Naive thymus-derived CD4-positive, alpha-beta T cell (primary cell): ENCODE measurements at regions not wholly inside any gene's neighbourhood (a gene's known extent, or its start where the extent isn't known, plus 50 kb on each side); places are given as distances from the start of the nearest gene placed in this dataset.

Experiments used
- ATAC-seq: fragments of 150-1000 bp; cut with Tn5 transposase; 2 replicates; pipeline ENCODE4 v1.10.0; 2021; ENCODE audit warnings: mild to moderate bottlenecking, moderate library complexity
- CTCF ChIA-PET: fragments of 350-600 bp; sonication (Branson Sonifier 250); formaldehyde crosslinking; loops from one replicate; lab custom pipeline; 2021; ENCODE audit warnings: antibody characterized with exemption; lab: Charles Lee
- POLR2A ChIA-PET: fragments of 350-600 bp; sonication (Branson Sonifier 250); formaldehyde crosslinking; loops from one replicate; lab custom pipeline; 2021; ENCODE audit warnings: antibody characterized with exemption, inconsistent platforms; lab: Charles Lee
- DNase-seq, 9 donors: peaks; one replicate each; pipeline versions ENCODE4 v3.0.0 to v3.0.0-alpha.2; 2020 to 2022; ENCODE audit warnings: mixed read lengths in 1 of 9
- H3K27ac ChIP-seq: one replicate; pipeline ENCODE4 v1.7.0; 2013; ENCODE audit warnings: mild to moderate bottlenecking, low read depth, low read length, moderate library complexity
- H3K27me3 ChIP-seq, 2 donors: one replicate each; pipeline ENCODE4 v1.7.0; 2013; ENCODE audit warnings: low read length in 2 of 2, mild to moderate bottlenecking in 2 of 2, moderate library complexity in 2 of 2; ENCODE audit not compliant: control insufficient read depth in 2 of 2, insufficient read depth in 2 of 2
- H3K36me3 ChIP-seq, 3 experiments: 1 replicate in 2 of 3; 2 replicates in 1 of 3; pipeline ENCODE4 v1.7.0; 2013; ENCODE audit warnings: low read length in 3 of 3, mild to moderate bottlenecking in 3 of 3, moderate library complexity in 1 of 3; ENCODE audit not compliant: insufficient read depth in 3 of 3, control insufficient read depth in 2 of 3
- H3K4me1 ChIP-seq, 2 donors: one replicate each; pipeline ENCODE4 v1.7.0; 2013; ENCODE audit warnings: low read length in 2 of 2, mild to moderate bottlenecking in 2 of 2, moderate library complexity in 1 of 2; ENCODE audit not compliant: control insufficient read depth in 2 of 2, insufficient read depth in 2 of 2
- H3K4me3 ChIP-seq: 2 replicates; pipeline ENCODE4 v1.7.0; 2013; ENCODE audit warnings: mild to moderate bottlenecking, low read length
- H3K9me3 ChIP-seq, 3 experiments: 1 replicate in 2 of 3; 2 replicates in 1 of 3; pipeline ENCODE4 v1.7.0; 2013; ENCODE audit warnings: low read length in 3 of 3; ENCODE audit not compliant: control insufficient read depth in 2 of 3
- H3K27ac Mint-ChIP-seq, 9 donors: one replicate each; pipeline ENCODE4 v1.8.0; 2020 to 2022; ENCODE audit warnings: mixed read lengths in 9 of 9, mild to moderate bottlenecking in 8 of 9, moderate library complexity in 5 of 9, inconsistent platforms in 2 of 9
- H3K27me3 Mint-ChIP-seq, 5 donors: one replicate each; pipeline ENCODE4 v1.8.0; 2021 to 2022; ENCODE audit warnings: mixed read lengths in 5 of 5, mild to moderate bottlenecking in 1 of 5
- H3K36me3 Mint-ChIP-seq, 5 donors: one replicate each; pipeline ENCODE4 v1.8.0; 2020 to 2022; ENCODE audit warnings: mixed read lengths in 5 of 5, mild to moderate bottlenecking in 3 of 5, inconsistent platforms in 1 of 5
- H3K4me1 Mint-ChIP-seq, 7 donors: one replicate each; pipeline ENCODE4 v1.8.0; 2020 to 2022; ENCODE audit warnings: mixed read lengths in 7 of 7, mild to moderate bottlenecking in 3 of 7, inconsistent platforms in 1 of 7
- H3K4me3 Mint-ChIP-seq, 10 donors: one replicate each; pipeline ENCODE4 v1.8.0; 2020 to 2022; ENCODE audit warnings: mild to moderate bottlenecking in 10 of 10, mixed read lengths in 10 of 10, moderate library complexity in 6 of 10, inconsistent platforms in 2 of 10
- H3K9me3 Mint-ChIP-seq, 11 donors: one replicate each; pipeline ENCODE4 v1.8.0; 2020 to 2022; ENCODE audit warnings: mixed read lengths in 11 of 11, mild to moderate bottlenecking in 4 of 11, inconsistent platforms in 1 of 11, moderate library complexity in 1 of 11
- intact Hi-C, 2 donors: fragments of 100-400 bp; cut with micrococcal nuclease; formaldehyde crosslinking; loops; one replicate each; pipeline ENCODE4 v1.15.1; 2023

DNA sequence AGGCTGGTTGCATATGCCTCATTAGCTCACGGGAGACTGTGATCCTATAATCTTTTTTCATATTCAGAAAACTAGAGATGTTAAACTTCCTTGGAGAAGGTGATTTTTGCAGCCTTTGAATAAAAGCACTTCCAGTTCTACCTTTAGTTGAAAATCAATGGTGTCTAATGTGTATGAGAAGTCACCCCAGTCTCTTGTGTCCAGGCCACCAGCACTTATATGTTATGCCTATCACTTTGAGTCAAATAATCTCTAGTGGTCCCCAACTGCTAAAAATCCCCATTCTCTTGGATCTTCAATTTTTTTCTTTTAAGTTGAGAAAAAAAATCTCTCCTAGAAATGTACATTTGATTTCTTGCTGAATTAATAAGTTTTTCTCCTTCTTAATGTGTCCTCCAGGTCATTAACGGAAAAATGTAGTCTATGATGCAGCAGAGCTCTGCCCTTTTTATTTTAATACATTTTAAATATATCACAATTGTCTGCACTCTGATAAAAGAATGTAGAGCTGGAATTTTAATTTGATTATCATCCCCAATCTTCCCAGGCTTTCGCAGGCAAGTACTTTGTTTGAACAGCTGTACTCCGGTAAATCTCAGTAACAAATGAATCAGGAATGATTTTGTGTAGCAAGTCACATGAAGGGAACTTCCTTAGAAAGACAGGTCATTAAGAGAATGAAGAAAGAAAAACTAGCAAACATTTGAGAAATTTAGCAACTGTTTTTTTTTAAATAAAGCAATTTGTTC is 147.0 kb downstream of the SOX4 start:
- H3K36me3 Mint-ChIP-seq: peaks cover 0 to 4% (median 0%) of the 10 kb centered on the region in 5 donors
- ChIA-PET POLR2A (no interaction called here), CTCF (no interaction called here)
- Histone ChIP-seq H3K4me3 (no peak overlapping the region), H3K36me3 (no peaks in the 10 kb centered on the region), H3K9me3 (no peaks in the 10 kb centered on the region), H3K27me3 (no peaks in the 10 kb centered on the region), H3K4me1 (no peaks in the 10 kb centered on the region), H3K27ac (no peak overlapping the region)
- ATAC-seq (no peak), DNase-seq (no peak)
- no peak overlapping the region for H3K4me3 Mint-ChIP-seq
- no peaks in the 10 kb centered on the region for H3K9me3 Mint-ChIP-seq
- intact Hi-C loops: no loop called here
- H3K27me3 Mint-ChIP-seq: peaks cover 0 to 21% (median 8%) of the 10 kb centered on the region in 5 donors
- H3K4me1 Mint-ChIP-seq: peaks cover 0 to 8% (median 0%) of the 10 kb centered on the region in 7 donors
- H3K27ac Mint-ChIP-seq: no peak overlapping the region

DNA sequence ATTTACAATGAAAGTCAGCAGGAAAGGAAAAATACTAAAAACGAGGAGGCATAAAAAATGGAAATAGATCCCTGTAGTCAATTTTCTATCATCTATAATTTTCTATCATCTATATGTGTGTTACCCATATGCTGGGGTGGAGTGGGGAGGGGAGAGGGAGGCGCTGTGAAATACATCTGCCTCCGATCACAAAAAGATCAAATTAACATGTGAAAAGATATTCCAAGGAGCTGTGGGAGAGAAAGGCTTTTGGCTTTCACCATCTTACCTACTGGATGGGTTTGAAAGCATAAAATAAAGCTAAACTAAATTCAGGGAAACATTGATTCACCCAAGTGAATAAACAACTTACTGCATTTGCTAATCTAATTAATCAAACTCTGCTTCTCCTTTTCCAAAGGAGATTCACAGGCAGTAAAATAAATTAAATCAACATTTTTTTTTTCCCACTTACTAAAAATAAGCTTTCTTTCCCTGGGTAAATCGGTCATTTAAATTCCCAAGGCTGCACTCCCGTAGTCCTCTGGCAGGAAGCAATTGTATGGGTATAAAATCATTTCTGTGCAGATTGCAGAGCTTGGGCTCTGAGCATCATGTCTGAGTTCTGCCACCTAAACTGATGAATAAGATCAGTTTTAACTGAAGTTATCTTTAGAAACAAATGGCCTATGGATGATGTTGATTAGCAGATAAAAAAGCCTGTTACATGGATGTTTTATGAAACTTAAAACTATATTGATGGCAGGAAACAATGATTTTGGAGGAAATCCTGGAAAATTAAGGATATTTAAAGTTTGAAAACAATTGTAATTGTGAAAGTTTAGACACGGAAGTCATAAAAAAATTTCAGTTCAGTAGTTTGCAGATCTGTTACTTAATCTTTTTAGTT is 147.9 kb downstream of the SOX4 start:
- intact Hi-C loops: no loop called here
- ChIA-PET CTCF (no interaction called here), POLR2A (no interaction called here)
- ATAC-seq (no peak), DNase-seq (no peak)
- no peaks in the 10 kb centered on the region for H3K9me3 ChIP-seq
- no peak overlapping the region for H3K4me3 ChIP-seq
- H3K4me1 ChIP-seq: no peaks in the 10 kb centered on the region
- Mint-ChIP-seq H3K9me3 (no peaks in the 10 kb centered on the region), H3K27ac (no peak overlapping the region), H3K36me3 (no peaks in the 10 kb centered on the region), H3K4me3 (no peak overlapping the region), H3K27me3 (peaks cover 0 to 21% (median 8%) of the 10 kb centered on the region in 5 donors), H3K4me1 (peaks cover 0 to 3% (median 0%) of the 10 kb centered on the region in 7 donors)
- H3K27me3 ChIP-seq: no peaks in the 10 kb centered on the region
- no peaks in the 10 kb centered on the region for H3K36me3 ChIP-seq
- H3K27ac ChIP-seq: no peak overlapping the region

DNA sequence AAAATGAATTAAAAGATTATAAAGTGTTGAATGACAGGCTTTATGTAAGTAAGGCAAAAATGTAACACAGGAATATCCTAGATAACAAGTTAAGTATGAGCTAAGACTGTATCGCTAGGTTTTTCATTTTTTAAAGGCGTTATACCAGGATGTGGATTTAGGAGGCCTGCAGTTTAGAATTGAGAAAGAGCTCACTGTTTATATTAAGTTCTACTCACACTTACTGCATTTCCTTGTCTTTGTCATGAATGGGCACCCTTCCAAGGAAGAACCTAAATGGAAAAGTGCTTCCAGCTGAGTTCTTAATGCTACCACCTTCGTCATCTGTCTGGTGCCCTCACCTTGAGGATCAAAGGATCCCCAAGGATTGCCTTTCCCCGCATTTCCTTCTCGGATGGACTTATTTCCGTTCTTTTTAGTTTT is 148.7 kb downstream of the SOX4 start:
- no peaks in the 10 kb centered on the region for H3K4me1 Mint-ChIP-seq
- no peak overlapping the region for H3K27ac Mint-ChIP-seq
- no peak overlapping the region for H3K27ac ChIP-seq
- no peaks in the 10 kb centered on the region for H3K9me3 Mint-ChIP-seq
- intact Hi-C loops: no loop called here
- CTCF ChIA-PET: no interaction called here
- H3K27me3 Mint-ChIP-seq: peaks cover 0 to 21% (median 6%) of the 10 kb centered on the region in 5 donors
- no peaks in the 10 kb centered on the region for H3K27me3 ChIP-seq
- no peaks in the 10 kb centered on the region for H3K36me3 Mint-ChIP-seq
- no peaks in the 10 kb centered on the region for H3K36me3 ChIP-seq
- ATAC-seq (no peak), DNase-seq (no peak)
- no peaks in the 10 kb centered on the region for H3K9me3 ChIP-seq
- no peak overlapping the region for H3K4me3 Mint-ChIP-seq
- no peak overlapping the region for H3K4me3 ChIP-seq
- H3K4me1 ChIP-seq: no peaks in the 10 kb centered on the region
- POLR2A ChIA-PET: no interaction called here

DNA sequence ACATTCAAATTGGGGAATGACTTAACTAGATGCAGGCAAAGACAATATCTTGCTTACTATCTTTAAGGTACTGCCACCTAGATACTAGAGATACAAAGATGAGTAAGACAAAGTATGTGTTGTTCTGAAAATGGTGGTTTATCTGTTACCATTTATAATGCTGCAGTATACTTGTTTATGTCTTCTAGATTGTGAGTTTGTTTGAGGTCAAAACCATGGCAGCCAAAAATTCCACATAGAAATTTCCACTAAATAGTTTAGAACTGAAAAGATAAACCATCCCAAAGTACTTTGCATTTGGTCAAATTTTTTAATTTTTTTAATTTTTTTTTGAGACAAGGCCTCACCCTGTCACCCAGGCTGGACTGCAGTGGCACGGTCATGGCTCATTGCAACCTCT is 150.8 kb downstream of the SOX4 start:
- Histone ChIP-seq H3K9me3 (no peaks in the 10 kb centered on the region), H3K4me3 (no peak overlapping the region), H3K36me3 (no peaks in the 10 kb centered on the region), H3K27ac (no peak overlapping the region), H3K27me3 (no peaks in the 10 kb centered on the region), H3K4me1 (no peaks in the 10 kb centered on the region)
- no peak for DNase-seq
- ChIA-PET POLR2A (no interaction called here), CTCF (no interaction called here)
- no peaks in the 10 kb centered on the region for H3K9me3 Mint-ChIP-seq
- H3K4me1 Mint-ChIP-seq: no peaks in the 10 kb centered on the region
- H3K27me3 Mint-ChIP-seq: peaks cover 0 to 8% (median 0%) of the 10 kb centered on the region in 5 donors
- H3K36me3 Mint-ChIP-seq: no peaks in the 10 kb centered on the region
- no peak overlapping the region for H3K4me3 Mint-ChIP-seq
- intact Hi-C loops: no loop called here
- H3K27ac Mint-ChIP-seq: no peak overlapping the region
- no peak for ATAC-seq

DNA sequence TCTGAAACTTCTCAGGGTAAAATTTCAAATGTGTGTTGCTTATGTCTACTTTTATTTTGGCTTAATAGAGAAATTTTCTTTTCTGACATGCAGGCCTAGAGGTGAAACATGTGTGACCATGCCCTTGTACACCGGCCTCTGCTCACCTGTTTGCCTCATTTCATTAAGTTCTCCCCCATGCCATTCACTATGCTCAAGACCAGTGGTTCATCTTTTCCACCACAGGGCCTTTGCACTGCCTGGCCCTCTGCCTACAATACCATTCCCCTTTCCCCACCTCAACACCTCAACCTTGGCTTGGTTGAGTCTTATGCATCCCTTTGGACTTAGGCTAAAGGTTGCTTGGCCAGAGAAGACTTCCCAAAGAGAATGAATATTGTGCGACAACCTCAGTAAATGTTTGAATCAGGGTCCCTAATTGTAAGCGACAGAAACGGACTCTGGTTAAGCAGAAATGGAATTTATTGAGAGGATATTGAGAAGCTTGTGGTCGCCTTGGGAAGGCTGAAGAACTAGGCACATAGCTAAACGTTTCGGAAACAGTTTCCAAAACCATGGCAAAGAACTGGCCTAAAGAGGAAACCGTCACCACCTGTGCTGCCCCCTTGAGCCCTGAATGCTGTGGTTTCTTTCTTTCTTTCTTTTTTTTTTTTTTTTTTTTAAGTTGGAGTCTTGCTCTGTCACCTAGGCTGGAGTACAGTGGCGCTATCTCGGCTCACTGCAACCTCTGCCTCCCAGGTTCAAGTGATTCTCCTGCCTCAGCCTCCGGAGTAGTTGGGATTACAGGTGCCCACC is 152.2 kb downstream of the SOX4 start:
- H3K4me1 Mint-ChIP-seq: no peaks in the 10 kb centered on the region
- H3K9me3 Mint-ChIP-seq: no peaks in the 10 kb centered on the region
- no peaks in the 10 kb centered on the region for H3K27me3 ChIP-seq
- no peak overlapping the region for H3K4me3 ChIP-seq
- ChIA-PET CTCF (interaction anchor here (0.6 kb wide), 1 partner anchor 13 kb away, joined by 3 read pairs; no protein-coding TSS in a partner anchor), POLR2A (no interaction called here)
- H3K4me3 Mint-ChIP-seq: no peak overlapping the region
- H3K36me3 Mint-ChIP-seq: no peaks in the 10 kb centered on the region
- no peaks in the 10 kb centered on the region for H3K36me3 ChIP-seq
- no peaks in the 10 kb centered on the region for H3K9me3 ChIP-seq
- DNase-seq (no peak), ATAC-seq (no peak)
- intact Hi-C loops: no loop called here
- peaks cover 0 to 4% (median 0%) of the 10 kb centered on the region in 5 donors for H3K27me3 Mint-ChIP-seq
- H3K4me1 ChIP-seq: no peaks in the 10 kb centered on the region
- no peak overlapping the region for H3K27ac Mint-ChIP-seq
- H3K27ac ChIP-seq: no peak overlapping the region

DNA sequence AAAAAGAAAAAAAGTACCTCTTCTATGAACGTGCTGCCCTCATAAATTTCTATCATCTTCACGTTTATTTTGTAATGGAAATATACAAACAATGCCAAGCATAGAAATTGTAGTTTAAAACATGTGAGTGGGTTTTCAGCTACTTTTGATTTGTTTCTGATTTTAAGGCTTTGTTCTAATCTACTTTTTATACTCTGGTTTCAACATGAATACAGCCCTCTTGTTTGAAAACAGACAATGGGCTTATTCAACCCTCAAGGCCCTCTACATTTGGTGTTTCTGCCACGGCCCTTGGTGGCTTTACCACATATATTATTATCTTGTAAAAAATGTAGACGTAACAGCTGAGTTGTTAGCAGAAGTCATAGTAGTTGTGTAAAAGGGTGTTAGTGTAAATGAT is 153.9 kb downstream of the SOX4 start:
- DNase-seq: no peak
- H3K4me3 ChIP-seq: no peak overlapping the region
- Mint-ChIP-seq H3K27ac (no peak overlapping the region), H3K27me3 (peaks cover 0 to 9% (median 0%) of the 10 kb centered on the region in 5 donors), H3K36me3 (no peaks in the 10 kb centered on the region), H3K4me1 (peaks cover 0 to 5% (median 0%) of the 10 kb centered on the region in 7 donors), H3K9me3 (no peaks in the 10 kb centered on the region), H3K4me3 (no peak overlapping the region)
- no peak for ATAC-seq
- H3K36me3 ChIP-seq: no peaks in the 10 kb centered on the region
- intact Hi-C loops: no loop called here
- H3K27me3 ChIP-seq: no peaks in the 10 kb centered on the region
- CTCF ChIA-PET: no interaction called here
- no peaks in the 10 kb centered on the region for H3K9me3 ChIP-seq
- POLR2A ChIA-PET: no interaction called here
- H3K27ac ChIP-seq: no peak overlapping the region
- H3K4me1 ChIP-seq: no peaks in the 10 kb centered on the region
